GM19043 (cell line): ENCODE measurements at regions not wholly inside any gene's neighbourhood (a gene's known extent, or its start where the extent isn't known, plus 50 kb on each side); places are given as distances from the start of the nearest gene placed in this dataset.
"Not testable (repeated sequence)": the region's sequence is repeated elsewhere in the genome, so short reads cannot be mapped to it uniquely, and the experiment has no call there.

Experiments
- ATAC-seq: cut with Tn5 transposase; IDR thresholded peaks from one replicate; pipeline ENCODE4 v1.9.1; 2021; ENCODE audit warnings: low read depth; ENCODE audit not compliant: unreplicated experiment

DNA sequence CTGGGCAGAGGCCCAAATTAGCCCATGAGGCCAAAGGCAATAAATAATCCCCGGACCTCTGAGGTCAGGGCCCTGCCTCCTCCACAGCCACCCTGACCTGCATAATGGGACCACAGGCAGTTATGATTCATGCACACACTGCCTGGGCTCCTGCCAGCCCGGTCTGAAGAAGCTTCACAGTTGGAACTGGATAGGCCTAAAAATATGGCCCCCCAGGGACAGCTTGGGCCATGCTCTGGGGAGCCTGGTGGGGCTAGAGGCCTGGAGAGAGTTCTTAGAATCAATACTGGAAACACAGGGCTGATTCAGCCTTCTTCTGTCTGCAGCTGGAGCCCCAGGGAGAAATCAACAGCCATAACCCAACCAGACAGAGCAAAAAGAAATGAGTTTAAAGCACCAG is 112.8 kb upstream of the CADM1 start:
- ATAC-seq, result no peak

DNA sequence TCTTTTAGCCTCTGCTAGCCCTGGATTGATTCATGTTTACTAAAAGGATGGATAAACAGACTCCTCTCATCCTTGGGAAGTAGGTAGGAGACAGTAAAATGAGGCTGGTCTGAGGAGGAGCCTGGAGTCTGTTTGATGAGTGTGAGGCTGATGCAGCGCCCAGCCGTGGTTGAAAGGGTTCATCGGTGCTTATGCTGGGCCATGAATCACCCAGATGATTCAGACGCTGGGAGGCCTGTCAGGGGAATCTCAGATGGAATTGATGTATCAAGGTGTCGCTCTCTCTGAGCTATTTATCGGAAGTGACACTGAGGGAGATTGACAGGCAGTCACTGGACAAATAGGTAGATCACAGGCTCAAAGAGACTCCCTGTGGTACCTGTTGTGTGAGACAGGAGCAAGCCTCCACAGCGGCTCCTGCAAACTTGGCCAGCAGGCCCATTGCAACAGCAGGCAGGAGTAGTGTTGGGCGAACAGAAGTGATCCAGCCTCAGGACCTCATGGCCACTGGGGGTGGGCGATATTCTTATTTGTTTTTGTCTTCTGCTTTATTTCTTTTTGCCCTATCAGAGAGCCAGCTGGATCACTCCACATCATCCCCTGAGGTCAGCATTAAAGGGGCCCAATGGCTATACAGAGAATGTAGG is 109.9 kb upstream of the CADM1 start:
- no peak for ATAC-seq

DNA sequence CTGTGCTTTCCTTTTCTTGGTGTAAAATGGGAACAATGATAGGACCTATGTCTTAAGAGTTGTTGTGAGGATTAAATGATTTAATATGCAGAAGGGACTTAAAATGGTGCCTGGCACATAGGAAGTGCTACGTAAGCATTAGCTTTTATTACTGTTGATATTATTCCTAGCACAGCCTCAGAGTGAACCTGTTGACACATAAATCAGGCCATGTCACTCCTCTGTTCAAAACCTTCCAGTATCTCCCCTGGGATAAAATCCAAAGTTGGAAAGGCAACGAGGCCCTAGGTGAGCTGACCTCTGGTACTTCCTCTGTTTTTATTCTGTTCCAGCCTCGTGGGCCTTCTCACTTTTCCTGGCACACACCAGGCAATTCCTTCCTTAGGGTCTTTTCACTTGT is 108.8 kb upstream of the CADM1 start:
- ATAC-seq, result no peak

DNA sequence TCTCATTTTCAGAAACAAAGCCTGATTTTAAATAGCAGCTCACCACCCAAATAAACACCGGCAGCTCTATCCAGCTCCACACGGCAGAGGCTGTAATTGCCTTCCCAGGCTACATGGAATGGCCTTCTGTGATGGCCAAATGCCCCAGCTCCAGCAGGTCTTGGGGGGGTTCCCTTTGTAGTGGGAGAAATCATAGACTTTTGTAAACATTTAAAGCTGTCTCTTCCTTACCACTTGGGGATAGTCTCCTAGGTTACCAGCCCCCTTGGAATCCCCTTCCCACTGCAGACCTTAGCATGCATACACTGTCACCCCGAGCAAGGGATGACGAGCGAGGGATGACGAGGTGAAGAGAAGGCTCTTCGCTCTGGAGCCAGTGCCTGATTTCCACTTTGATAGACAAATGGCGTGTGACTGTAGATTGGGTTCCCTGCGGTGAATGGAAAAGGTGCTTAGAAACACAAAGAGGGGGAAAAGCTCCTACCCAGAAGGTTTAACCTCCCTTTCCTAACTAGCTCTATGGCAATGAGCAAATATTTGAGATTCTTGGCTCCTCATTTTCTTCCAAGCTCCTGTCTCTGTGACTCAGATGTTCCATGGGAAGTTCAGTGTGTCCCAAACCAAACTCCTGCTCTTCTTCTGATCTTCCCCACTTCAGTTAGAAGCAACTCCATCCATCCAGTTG is 108.0 kb upstream of the CADM1 start:
- no peak for ATAC-seq

DNA sequence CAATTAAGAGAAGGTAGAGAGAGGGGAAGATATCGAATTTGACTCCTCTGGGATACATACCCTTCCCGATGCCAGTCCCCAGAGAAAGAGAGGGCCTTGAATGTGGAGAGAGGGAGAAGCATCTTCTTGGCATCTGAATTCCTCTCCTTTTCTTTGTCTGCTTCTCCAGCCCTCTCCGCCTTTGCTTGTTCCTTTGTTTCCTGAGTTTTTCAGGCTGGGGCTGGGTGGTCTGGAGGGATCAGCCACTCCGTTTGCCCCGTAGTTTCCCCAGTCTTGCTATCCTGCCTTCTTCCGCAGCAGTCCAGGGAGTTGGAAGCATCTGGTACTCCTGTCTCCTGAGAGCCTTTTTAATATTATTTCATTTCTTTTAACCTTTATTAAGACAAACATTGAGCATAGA is 107.1 kb upstream of the CADM1 start:
- no peak for ATAC-seq

DNA sequence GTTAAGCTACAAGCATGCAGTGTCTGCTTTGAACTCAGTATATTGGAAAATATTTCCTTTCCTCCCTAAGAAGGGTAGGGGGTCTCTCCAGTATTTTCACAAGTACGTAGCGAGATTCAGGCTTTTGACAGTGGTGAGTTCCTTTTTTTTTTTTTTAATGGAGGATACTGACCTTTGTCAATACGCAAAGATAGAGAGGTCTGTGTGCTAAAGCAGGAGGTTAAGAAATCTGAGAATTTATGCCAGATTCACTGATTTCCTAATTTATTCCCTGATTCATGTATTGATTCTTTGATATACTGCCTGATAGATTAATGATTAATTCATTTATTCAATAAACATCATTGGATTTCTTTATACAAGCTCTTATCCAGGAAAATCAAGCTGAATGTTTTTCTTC is 106.7 kb upstream of the CADM1 start:
- no peak for ATAC-seq

DNA sequence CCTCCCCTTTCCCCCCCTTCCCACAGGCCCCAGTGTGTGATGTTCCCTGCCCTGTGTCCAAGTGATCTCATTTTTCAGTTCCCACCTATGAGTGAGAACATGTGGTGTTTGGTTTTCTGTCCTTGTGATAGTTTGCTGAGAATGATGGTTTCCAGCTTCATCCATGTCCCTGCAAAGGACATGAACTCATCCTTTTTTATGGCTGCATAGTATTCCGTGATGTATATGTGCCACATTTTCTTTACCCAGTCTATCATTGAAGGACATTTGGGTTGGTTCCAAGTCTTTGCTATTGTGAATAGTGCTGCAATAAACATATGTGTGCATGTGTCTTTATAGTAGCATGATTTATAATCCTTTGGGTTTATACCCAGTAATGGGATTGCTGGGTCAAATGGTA is 106.0 kb upstream of the CADM1 start:
- not testable (repeated sequence) for ATAC-seq

DNA sequence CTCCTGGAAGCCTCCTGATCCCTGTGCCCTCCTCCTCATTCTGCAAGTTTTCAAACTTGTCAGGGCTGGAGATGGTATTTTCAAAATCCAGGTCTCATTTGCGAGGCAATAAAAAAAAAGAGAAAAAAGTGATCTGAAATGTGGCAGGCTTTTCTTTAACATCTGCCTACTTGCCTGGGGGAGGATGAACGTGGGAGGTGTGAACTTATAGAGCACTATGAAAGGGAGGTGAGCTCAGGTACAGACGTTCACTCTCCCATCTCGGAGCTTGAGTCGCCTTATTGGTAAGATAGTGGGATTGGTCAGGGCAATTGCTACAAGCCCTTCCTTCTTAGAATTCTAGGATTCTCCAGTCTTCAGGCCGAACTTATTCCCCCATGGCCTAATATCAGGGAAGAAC is 104.8 kb upstream of the CADM1 start:
- ATAC-seq, result no peak

DNA sequence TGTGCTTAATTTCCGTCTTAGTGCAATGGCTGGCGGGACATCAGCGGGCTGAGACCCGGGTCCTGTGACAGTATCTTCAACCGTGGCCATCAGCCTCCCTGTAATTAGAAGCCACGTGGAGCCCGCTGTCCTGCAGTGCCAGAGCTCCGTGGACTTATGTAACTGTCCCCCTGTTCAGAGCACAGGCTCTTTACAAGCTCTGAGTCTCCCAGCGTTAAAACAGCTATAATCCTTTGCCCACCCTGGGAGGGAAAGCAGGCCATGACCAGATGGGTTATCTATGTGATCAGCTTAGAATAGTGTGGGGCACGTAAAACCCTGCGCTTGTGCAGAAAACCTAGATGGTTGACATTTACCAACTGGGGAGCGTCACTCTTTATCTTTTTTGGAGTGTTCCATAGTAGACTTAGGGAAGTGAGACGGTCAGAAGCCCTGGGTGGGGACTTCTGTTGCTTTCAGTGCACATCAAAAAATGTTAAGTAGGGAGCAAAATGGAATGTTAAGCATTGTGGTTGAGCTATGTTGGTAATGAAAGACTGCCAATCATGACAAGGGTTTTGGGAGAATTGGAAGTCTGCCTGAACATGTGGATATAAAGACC is 103.5 kb upstream of the CADM1 start:
- no peak for ATAC-seq

DNA sequence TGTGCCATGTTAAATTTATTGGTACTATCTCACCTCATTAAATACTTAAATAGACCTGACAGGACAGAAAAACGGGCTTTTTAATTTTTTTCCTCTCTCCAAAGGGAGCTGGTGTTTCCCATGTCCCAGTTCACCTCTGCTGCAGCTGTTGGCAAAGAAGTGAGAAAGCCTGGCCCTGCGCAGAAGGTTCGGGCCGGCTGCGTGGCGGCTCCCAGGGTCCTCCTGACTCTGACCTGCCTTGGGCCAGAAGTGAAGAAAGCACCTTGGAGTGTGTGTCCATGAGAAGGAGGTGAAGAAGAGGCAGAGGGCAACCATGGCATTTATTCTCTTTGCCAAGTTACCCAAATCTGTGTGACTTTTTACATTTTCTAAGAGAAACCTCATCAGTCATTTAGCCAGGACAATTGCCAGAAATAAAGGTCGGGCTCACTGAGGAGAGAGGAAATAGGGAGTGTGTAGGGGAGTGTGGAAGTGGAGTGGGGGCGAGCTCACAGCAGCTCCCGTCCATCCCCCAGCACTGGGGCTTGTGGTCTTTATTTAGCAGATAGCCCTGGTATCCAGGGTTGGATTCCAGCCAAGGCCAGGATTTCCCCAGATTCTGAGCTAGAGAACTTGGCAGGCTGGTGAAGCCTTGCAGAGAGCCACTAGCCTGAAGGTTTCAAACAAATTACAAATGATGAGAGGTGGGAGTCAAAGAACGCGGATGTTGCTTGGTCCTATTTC is 102.4 kb upstream of the CADM1 start:
- ATAC-seq, result no peak

DNA sequence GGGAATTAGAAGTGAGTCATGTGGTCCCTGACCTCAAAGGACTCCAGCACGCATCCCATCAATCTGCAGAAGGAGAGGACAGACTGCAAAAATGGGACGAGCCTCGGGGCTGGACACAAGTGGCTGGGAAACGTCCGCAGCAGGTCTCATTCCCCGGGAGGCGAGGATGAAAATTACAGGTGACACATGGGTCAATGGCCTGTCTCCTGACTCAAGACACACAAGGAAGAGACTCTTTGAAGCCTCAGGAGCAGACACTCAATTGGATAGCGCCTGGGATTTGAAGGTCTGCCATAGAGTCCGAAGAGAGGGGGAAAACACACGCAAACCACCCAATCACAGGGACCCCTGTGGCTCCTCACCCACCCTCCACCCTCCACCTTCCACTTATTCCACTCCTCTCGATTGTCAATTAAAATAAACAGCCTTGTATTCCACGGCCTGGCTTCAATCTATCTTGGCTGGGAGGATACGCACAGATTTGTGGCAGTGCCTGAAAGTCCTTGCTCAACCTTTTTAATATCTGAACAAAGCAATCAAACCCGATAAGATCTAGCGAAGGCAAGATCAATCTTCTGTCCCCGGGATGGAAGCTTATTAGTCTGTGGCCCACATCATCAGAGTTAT is 101.8 kb upstream of the CADM1 start:
- ATAC-seq, result no peak

DNA sequence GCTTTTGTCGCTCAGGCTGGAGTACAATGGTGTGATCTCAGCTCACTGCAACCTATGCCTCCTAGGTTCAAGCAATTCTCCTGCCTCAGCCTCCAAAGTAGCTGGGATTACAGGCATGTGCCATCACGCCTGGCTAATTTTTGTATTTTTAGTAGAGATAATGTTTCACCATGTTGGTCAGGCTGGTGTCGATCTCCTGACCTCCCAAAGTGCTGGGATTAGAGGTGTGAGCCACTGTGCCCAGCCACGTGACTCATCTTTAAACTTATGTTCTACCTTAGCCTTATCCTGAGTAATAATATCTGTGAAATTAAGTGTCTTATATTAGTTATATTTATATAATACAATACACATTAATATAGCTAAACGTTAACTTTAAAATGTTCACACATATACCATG is 101.2 kb upstream of the CADM1 start:
- ATAC-seq, result not testable (repeated sequence)

DNA sequence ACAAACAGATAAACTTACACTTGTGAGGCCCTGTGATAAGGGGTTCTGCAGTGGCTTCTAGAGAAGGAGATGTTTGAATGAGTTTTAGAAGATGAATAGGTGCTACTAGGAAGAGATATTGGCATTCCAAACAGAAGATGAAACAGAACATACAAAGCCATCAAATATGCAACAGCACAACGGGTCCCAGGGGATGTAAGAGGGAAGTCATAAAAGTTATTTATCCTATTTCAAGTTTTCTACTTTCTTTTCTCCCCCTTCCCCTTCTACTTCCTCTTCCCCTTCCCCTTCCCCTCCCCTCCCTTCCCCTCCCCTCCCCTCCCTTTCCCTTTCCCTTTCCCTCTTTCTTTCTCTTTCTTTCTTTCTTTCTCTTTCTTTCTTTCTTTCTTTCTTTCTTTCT is 94.9 kb upstream of the CADM1 start:
- no peak for ATAC-seq

DNA sequence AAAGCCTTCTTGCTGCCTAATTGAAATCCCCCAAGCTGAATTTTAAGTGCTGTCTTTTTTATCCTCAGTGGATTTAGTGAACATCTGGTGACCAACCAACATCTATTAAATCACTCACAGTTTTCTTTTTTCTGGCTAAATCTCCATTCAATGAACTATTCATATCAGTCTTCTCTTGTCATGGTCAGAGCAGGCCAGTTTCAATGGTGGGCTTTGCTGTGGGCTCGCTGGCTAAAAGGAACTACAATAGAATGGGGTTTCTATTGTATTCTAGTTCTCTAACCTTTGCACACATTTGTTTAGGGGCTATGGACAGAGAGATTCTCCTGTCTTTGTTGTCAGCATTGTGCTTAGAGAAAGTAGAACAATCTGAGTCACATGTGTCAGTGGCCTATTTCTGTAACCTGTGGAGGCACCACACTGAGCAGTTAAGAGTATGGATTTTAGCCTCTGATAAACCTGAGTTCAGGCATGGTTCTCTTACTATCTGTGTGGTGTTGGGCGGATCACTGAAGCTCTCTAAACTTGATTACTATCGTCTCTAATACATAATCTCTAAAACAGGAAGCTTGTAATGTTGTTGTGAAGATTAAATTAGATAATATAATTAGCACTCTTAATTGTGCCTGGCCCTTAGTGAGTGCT is 94.2 kb upstream of the CADM1 start:
- ATAC-seq, result no peak

DNA sequence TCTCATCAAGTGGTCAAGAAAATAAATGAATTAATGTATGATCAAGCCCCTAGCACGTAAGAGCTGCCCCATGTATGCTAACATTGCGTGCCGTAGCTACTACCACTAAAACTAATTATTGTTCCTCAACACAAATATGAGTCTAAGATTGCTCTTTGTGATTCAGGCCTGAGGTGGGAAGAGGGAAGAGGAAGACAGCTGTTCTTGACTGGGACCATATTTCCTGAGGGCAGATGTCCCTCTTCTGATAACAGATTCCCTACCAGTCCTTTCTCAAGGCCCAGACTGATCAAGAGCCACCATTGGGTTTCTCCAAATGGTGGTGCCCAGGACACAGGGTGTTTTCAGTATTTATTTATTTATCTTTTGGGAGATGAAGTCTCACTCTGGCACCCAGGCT is 87.2 kb upstream of the CADM1 start:
- ATAC-seq, result no peak

DNA sequence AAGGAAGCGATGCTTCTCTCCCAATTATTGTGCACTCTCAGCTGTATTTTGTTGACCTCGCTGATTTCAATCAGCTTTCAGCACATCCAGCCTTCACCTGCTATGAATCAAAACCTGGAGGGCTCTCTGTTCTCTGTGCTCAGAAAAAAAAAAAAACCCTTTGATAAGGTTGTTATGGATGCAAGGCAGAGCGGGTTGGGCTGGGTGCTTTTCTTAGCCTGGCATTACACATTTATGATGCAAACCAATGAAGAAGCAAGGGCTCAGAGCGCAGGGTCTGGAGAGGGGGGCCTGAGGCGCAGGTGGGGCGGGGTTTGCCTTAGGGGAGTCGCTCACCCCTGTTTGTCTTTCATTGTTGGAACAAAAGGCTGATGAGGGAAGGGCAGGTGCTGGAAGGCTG is 86.0 kb upstream of the CADM1 start:
- ATAC-seq, result no peak

DNA sequence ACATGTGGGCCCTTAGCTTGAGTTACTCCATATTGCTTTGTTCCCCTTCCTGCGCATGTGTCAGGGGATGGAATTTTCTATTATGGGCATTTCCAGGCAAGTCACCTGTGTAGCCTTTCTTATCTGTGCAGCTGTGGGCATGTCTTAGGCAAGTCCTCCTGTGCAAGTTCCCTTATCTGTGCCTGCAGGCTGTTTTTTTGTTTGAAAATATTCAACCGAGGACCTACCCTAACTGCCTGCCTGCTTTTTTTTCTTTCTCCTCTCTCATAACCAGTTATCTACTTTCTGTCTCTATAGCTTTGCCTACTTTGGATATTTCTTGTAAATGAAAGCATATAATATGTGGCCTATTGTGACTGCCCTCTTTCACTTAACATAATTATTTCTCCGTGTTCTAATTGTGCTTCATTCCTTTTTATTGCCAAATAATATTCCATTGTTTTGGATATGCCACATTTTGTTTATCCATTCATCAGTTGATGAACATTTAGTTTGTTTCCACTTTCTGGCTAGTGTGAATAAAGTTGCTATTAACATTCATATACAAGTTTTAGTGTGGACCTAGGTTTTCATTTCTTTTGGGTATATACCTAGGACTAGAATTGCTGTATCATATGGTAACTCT is 83.6 kb upstream of the CADM1 start:
- no peak for ATAC-seq

DNA sequence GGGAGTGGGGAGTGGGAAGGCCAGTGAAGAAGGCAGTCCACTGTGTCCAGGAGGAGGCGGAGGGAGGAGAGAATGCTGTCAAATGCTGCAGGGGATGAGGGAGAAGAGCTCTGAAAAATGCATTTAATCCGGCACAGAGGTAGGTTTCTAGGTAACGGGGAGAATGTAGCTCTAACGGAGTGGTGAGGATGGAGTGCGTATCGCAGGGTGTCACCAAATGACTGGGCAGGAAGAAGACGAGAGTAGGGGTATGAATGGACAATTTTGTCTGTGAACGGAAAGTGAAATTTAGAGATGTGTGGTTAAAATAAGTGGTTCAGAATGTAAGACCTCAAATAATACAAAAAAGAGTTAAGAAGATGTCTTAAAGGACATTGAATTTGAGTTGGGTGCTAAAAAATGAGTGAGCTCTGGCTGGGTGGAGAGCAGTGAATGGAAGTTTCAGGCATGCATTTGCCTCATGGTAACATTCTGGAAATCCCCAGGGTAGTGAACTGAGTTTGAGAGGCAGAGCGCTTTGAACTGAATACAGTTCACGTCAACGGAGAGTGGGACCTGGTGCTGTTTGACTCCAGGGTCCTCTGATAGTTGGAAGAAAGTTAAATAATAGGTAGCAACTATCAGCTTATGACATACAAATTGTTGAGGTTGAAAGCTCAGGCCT is 81.3 kb upstream of the CADM1 start:
- no peak for ATAC-seq

DNA sequence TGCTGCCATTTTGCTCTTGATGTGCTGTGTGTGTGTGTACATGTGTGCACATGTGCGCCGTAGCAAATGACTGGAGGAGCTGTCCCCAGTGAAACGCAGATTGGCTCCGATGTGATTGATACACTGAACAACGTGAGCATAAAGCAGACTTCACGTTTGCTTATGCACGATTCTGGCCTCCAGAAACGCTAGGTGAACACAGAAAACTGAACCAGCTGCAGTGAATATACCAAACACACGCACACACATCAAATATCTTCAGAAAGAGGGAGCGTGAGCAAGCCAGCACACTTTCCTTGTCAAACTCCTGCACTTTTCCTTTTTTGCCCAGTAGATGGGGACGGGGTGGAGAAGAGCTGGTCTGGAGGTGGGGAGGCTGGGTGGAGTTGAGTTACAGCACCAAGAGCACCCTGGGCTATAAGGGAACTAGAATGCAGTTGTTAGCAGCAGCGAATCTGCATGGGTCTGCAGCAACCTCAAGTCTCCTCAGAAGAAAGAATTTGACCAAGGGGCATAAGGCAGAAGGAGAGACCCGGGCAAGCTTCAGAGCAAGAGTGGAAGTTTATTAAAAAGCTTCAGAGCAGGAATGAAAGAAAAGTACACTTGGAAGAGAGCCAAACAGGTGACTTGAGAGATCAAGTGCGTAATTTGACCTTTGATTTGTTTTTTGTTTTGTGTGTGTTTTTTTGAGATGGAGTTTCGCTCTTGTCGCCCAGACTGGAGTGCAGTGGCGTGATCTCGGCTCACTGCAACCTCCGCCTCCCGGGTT is 77.8 kb upstream of the CADM1 start:
- ATAC-seq, result no peak
